ENCODE measurements at regions not wholly inside any gene's neighbourhood (a gene's known extent, or its start where the extent isn't known, plus 50 kb on each side); places are given as distances from the start of the nearest gene placed in this dataset.
A peak's percentile ranks its signal among the peaks of the same experiment; 100 is the strongest.

GRCh38 chr4:148634476-148634875 is 192.3 kb upstream of the NR3C2 start:
- TF ChIP-seq EZH2 (IDR thresholded peaks at IDR 0.05; ENCODE audit: low read length) (no peak), CTCF (optimal IDR thresholded peaks at IDR 0.05 in 1 of 3, IDR thresholded peaks at IDR 0.05 in 1 of 3, conservative IDR thresholded peaks at IDR 0.05 in 1 of 3; ENCODE audit: extremely low read depth in 1 of 3, insufficient read depth in 2 of 3, low read length in 3 of 3) (peak in 1 of 3 experiments; percentile 4)
